GM12873 (cell line): ENCODE measurements at regions not wholly inside any gene's neighbourhood (a gene's known extent, or its start where the extent isn't known, plus 50 kb on each side); places are given as distances from the start of the nearest gene placed in this dataset.

Source experiments
- CTCF ChIP-seq: IDR thresholded peaks from 2 replicates; pipeline ENCODE4 v1.5.1; 2012; ENCODE audit warnings: low read depth, mild to moderate bottlenecking, moderate library complexity, low read length, control low read depth; ENCODE audit not compliant: insufficient read depth; ENCODE audit errors: missing control alignments

DNA sequence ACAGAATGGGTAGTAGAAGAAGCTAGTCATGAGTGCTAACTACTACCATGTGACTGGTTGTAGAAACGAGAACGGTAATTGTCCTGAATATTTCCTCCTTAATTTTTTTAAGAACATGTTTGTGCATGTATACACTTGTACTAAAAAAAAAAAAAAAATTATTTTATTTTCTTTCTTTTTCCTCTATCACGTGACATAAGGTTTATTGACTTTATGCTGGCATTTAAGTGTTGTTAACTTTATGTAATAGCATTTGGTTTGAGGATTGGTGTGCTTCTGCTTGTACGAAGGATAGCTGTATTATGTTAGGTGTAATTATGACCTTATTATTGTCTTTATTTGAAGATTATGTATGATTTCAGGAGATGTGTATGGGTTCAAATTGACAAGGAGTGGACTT, 349.1 kb upstream of the PTPRD start:
- TF ChIP-seq CTCF: no peak

DNA sequence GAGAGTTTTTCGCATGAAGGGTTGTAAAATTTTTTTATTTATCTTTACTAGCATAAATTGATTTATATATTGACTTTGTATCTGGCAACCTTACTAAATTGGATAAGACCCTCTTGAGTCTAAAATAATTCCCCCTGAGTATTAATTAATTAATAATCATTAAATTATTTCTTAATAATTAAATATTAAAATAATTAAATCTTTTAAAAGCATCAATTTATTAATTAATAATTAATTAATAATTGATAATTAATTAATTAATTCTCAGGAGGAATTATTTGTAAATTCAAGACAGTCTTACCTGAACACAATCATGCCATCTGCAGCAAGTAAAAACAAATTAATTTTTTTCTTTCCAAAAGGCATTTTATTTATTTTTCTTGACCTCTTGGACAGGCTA, 370.4 kb upstream of the PTPRD start:
- no peak for TF ChIP-seq CTCF

GRCh38 chr9:10999646-11000045, 386.8 kb upstream of the PTPRD start:
- no peak for TF ChIP-seq CTCF

GRCh38 chr9:11001546-11001945, 388.7 kb upstream of the PTPRD start:
- no peak for TF ChIP-seq CTCF

GRCh38 chr9:11002705-11003104, 389.9 kb upstream of the PTPRD start:
- TF ChIP-seq CTCF: no peak

DNA sequence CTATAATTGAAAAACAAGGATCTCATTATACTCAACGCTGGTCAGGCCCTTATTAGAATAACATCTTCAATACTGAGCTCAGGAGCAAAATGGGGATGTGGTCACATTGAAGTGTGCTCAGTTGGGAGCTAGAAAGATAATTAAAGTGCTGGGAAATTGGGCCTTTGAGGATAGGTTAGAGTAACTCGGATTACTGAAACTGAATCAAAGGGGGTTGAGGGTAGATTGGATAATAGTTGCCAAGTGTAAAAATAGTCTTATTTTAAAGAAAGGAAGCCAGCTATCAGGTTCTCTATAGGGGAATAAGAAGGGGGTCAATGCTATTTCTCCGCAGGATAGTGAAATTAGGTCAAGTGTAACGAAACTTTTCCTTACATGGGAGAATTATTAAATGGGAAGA, 391.0 kb upstream of the PTPRD start:
- TF ChIP-seq CTCF: no peak

DNA sequence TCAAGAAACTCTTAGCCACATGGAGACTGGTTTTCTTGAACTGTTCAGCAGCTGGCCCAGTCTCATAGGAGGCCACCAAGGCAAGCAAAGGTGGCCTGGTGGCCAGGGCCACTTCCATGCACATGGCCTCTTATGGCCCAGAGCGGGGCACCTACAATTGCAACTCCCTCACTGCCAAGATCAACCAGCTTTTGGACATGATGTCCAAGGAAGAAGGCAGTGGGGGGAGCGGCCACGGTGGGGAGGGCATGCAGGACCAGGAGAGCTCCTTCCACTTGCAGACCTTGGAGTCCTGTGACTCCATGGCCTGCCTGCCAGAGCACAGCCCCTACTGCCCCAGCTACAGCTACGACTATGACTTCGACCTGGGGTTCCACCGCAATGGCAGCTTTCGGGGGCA, 398.9 kb upstream of the PTPRD start:
- no peak for TF ChIP-seq CTCF

GRCh38 chr9:11016081-11016480, 403.3 kb upstream of the PTPRD start:
- TF ChIP-seq CTCF: no peak
